K562 (cell line): ENCODE measurements at regions not wholly inside any gene's neighbourhood (a gene's known extent, or its start where the extent isn't known, plus 50 kb on each side); places are given as distances from the start of the nearest gene placed in this dataset.

ENCODE experiments used
- ATAC-seq: fragments of 200-7000 bp; cut with Tn5 transposase; 3 replicates; pipeline ENCODE4 v1.9.1; 2020; ENCODE audit warnings: moderate library complexity
- BruUV-seq: library from RNA; stranded (reverse); fragments of 400-500 nt; replicated peaks from 2 replicates; lab custom pipeline; 2021; lab: Mats Ljungman, UMichigan
- CTCF ChIA-PET: fragments of 300-600 bp; formaldehyde crosslinking; extraction: SDS; loops from one replicate; lab custom pipeline; 2021; ENCODE audit warnings: low intra/inter-chr PET ratio; lab: Yijun Ruan, JAX
- POLR2A ChIA-PET: fragments of 300-600, 350-650 bp; sonication (Branson Sonifier 250); formaldehyde crosslinking; extraction: SDS; loops from one replicate; lab custom pipeline; 2021; ENCODE audit warnings: antibody characterized with exemption, inconsistent platforms; lab: Yijun Ruan, JAX
- DNase-seq, 4 experiments: peaks; one replicate each; pipeline versions ENCODE4 v3.0.0 to v3.0.0-alpha.2; 2011 to 2018; ENCODE audit warnings: low spot score in 3 of 4, mixed read lengths in 3 of 4; ENCODE audit errors: extremely low read depth in 1 of 4
- FAIRE-seq: peaks from 2 replicates; lab custom pipeline; 2011; peaks lifted over from hg19 to GRCh38; lab: Jason Lieb, UNC
- H2AFZ ChIP-seq: 2 replicates; pipeline ENCODE4 v1.6.0; 2011; ENCODE audit warnings: low read depth, low read length, control low read depth, inconsistent platforms
- H3K27ac ChIP-seq: fragments of 200-600 bp; 3 replicates; pipeline ENCODE4 v1.8.0; 2011; ENCODE audit warnings: low read depth, mild to moderate bottlenecking, control low read depth, inconsistent platforms, low read length, moderate library complexity, mixed read lengths; ENCODE audit errors: extremely low read depth
- H3K27me3 ChIP-seq, 2 experiments: fragments of 300-600 bp in 1 of 2; 2 replicates in 1 of 2; 3 replicates in 1 of 2; pipeline versions ENCODE4 v1.6.0 to v1.8.0; 2011; ENCODE audit warnings: inconsistent platforms in 2 of 2, low read length in 2 of 2, mild to moderate bottlenecking in 1 of 2, mixed read lengths in 1 of 2, moderate library complexity in 1 of 2; ENCODE audit not compliant: control insufficient read depth in 2 of 2, insufficient read depth in 2 of 2
- H3K36me3 ChIP-seq: fragments of 300-600 bp; 3 replicates; pipeline ENCODE4 v1.8.0; 2011; ENCODE audit warnings: mild to moderate bottlenecking, low read length, inconsistent platforms; ENCODE audit not compliant: control insufficient read depth, insufficient read depth
- H3K4me1 ChIP-seq, 2 experiments: fragments of 200-600 bp in 1 of 2; replicated peaks in 1 of 2; 2 replicates in 1 of 2; 3 replicates in 1 of 2; pipeline versions ENCODE4 v1.5.1 to v1.8.0; 2011; ENCODE audit warnings: inconsistent platforms in 2 of 2, low read length in 2 of 2, mild to moderate bottlenecking in 1 of 2, mixed read lengths in 1 of 2, moderate library complexity in 1 of 2; ENCODE audit not compliant: control insufficient read depth in 2 of 2, insufficient read depth in 2 of 2
- H3K4me2 ChIP-seq: 2 replicates; pipeline ENCODE4 v1.6.1; 2011; ENCODE audit warnings: low read length, control low read depth, inconsistent platforms, mixed read lengths; ENCODE audit not compliant: insufficient read depth
- H3K4me3 ChIP-seq: fragments of 200-600 bp; sonication (generic), shearing (Covaris generic); 2 replicates; pipeline ENCODE4 v1.5.1; 2016; ENCODE audit warnings: control low read depth, inconsistent platforms
- H3K79me2 ChIP-seq: fragments of 200-600 bp; 3 replicates; pipeline ENCODE4 v1.8.0; 2011; ENCODE audit warnings: low read length, inconsistent platforms; ENCODE audit not compliant: control insufficient read depth, insufficient read depth
- H3K9ac ChIP-seq, 2 experiments: 2 replicates each; pipeline versions ENCODE4 v1.6.0 to v1.6.1; 2011; ENCODE audit warnings: low read depth in 2 of 2, low read length in 2 of 2, control low read depth in 1 of 2, inconsistent platforms in 1 of 2, mild to moderate bottlenecking in 1 of 2, mixed read lengths in 1 of 2; ENCODE audit not compliant: insufficient read depth in 1 of 2
- H3K9me1 ChIP-seq: one replicate; pipeline ENCODE4 v1.6.0; 2011; ENCODE audit warnings: inconsistent platforms, mild to moderate bottlenecking, low read length, moderate library complexity; ENCODE audit not compliant: control insufficient read depth, insufficient read depth
- H3K9me3 ChIP-seq: replicated peaks from 2 replicates; pipeline ENCODE4 v1.5.1; 2011; ENCODE audit warnings: low read depth, low read length, inconsistent platforms; ENCODE audit not compliant: control insufficient read depth, insufficient read depth
- H4K20me1 ChIP-seq: replicated peaks from 2 replicates; pipeline ENCODE4 v1.6.1; 2011; ENCODE audit warnings: low read length, inconsistent platforms, mixed read lengths; ENCODE audit not compliant: control insufficient read depth, insufficient read depth
- BRCA1 ChIP-seq, 2 experiments: fragments of 450-650 bp in 1 of 2; sonication (generic) in 1 of 2; formaldehyde crosslinking in 1 of 2; IDR thresholded peaks; 2 replicates each; pipeline versions ENCODE4 v1.5.0 to v1.6.1; 2017 to 2020; ENCODE audit warnings: mild to moderate bottlenecking in 1 of 2, missing genetic modification reagents in 1 of 2
- DNMT1 ChIP-seq: fragments of 450-650 bp; IDR thresholded peaks from 2 replicates; pipeline ENCODE4 v1.6.1; 2016; ENCODE audit warnings: antibody characterized with exemption, mild to moderate bottlenecking
- HMG20A ChIP-seq: fragments of 450-650 bp; formaldehyde crosslinking; conservative IDR thresholded peaks from 2 replicates; pipeline ENCODE4 v1.4.0; 2020; ENCODE audit warnings: mild to moderate bottlenecking, mixed read lengths
- MTA3 ChIP-seq: fragments of 450-650 bp; formaldehyde crosslinking; IDR thresholded peaks from 2 replicates; pipeline ENCODE4 v1.6.1; 2017; ENCODE audit warnings: mild to moderate bottlenecking, borderline replicate concordance
- NFXL1 ChIP-seq: fragments of 450-650 bp; formaldehyde crosslinking; IDR thresholded peaks from 2 replicates; pipeline ENCODE4 v1.4.0; 2021; ENCODE audit warnings: mild to moderate bottlenecking
- RHOXF2B ChIP-seq: fragments of 250-450 bp; sonication (Bioruptor Pico); conservative IDR thresholded peaks from 2 replicates; pipeline ENCODE4 v1.5.1; 2021
- TARDBP ChIP-seq: fragments of 450-650 bp; IDR thresholded peaks from 2 replicates; pipeline ENCODE4 v1.6.1; 2016
- ZBTB17 ChIP-seq: fragments of 450-650 bp; formaldehyde crosslinking; IDR thresholded peaks from 2 replicates; pipeline ENCODE4 v1.4.0; 2020; ENCODE audit warnings: mild to moderate bottlenecking
- ZNF133 ChIP-seq: fragments of 250-450 bp; sonication (Bioruptor Pico); IDR thresholded peaks from 2 replicates; pipeline ENCODE4 v1.4.0; 2020; ENCODE audit warnings: mild to moderate bottlenecking
- ZNF445 ChIP-seq: fragments of 250-450 bp; sonication (Bioruptor Pico); IDR thresholded peaks from 2 replicates; pipeline ENCODE4 v1.4.0; 2020; ENCODE audit warnings: low read depth, mild to moderate bottlenecking, moderate library complexity
- WGBS: fragments of 100-300 bp; shearing (Covaris generic); methylation state at CpG from one replicate; pipeline ENCODE4 v1.1.6; 2016; ENCODE audit warnings: low coverage, mixed read lengths; ENCODE audit not compliant: insufficient coverage; ENCODE audit errors: missing lambda C conversion rate; 5-methylcytosine and 5-hydroxymethylcytosine counted together
- in situ Hi-C: fragments of 300-500 bp; cut with MboI; formaldehyde crosslinking; loops from 4 replicates; pipeline ENCODE4 v1.15.0; 2018; ENCODE audit warnings: inconsistent platforms, mixed read lengths
- intact Hi-C: fragments of 100-400 bp; cut with micrococcal nuclease; formaldehyde crosslinking; loops from 2 replicates; pipeline ENCODE4 v1.14.2; 2022
- TF ChIP-seq, protein P1 (sequence below), 2 experiments: fragments of 450-650 bp in 1 of 2; sonication (generic) in 1 of 2; formaldehyde crosslinking; conservative IDR thresholded peaks; 2 replicates each; pipeline versions ENCODE4 v1.4.0 to v1.8.1; 2020 to 2022; ENCODE audit warnings: mild to moderate bottlenecking in 1 of 2, missing genetic modification reagents in 1 of 2
- TF ChIP-seq, protein P2 (sequence below): sonication (generic); formaldehyde crosslinking; IDR thresholded peaks from 2 replicates; pipeline ENCODE4 v1.8.0; 2022; ENCODE audit warnings: missing genetic modification reagents, mild to moderate bottlenecking, moderate library complexity, borderline replicate concordance

DNA sequence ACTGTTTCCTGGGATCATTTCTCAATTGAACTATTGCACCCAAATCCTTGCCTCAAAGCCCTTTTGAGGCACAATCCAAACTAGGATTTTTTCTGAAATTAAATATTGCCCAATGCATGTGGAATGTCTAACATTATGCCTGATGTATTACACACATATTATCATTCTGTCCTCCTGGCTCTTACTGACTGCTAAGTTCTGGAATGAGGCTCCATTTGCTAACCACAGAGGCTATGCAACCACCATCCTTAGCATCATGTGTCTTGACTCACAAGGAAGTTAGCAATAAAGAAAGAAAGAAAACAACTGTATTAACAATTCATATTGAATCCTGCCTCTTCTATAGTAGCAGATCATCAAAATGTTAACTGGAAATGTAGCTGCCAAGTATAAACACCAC is 1142.7 kb downstream of the CNTNAP5 start:
- Histone ChIP-seq H3K36me3 (no peaks in the 10 kb centered on the region), H4K20me1 (no peaks in the 10 kb centered on the region), H3K27ac (no peak overlapping the region), H3K4me1 (no peaks in the 10 kb centered on the region), H3K9ac (no peak overlapping the region), H3K9me1 (no peaks in the 10 kb centered on the region), H3K9me3 (no peaks in the 10 kb centered on the region), H3K4me2 (no peak overlapping the region), H2AFZ (no peak overlapping the region), H3K27me3 (no peaks in the 10 kb centered on the region), H3K4me3 (no peak overlapping the region), H3K79me2 (no peaks in the 10 kb centered on the region)
- ChIA-PET CTCF (no interaction called here), POLR2A (no interaction called here)
- intact Hi-C loops, result no loop called here
- DNase-seq (no peak), FAIRE-seq (no peak), ATAC-seq (no peak)
- TF ChIP-seq MTA3, result no peak
- no peak for TF ChIP-seq ZNF133
- no peak for TF ChIP-seq ZNF445 (CRISPR knock-in tag)
- in situ Hi-C loops, result no loop called here
- no TSS peak for BruUV-seq

DNA sequence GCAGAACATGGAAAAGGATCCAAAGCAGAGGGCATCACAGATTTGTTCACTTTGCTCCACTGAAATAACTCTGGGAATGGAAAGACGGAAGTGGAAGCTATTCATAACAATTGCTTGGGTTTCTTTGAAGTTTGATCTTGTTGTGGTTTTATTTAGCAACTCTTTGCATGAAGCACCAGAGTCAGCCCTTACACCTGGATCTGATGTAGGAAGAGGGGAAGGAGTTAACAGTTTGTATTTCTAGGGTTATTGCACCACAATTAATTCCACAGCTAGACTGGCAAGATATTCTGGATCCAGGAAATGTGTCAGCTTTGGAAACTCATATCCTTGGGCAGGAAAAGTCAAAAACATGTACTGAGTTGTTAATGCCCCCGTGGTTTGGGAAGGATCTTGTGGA is 1143.4 kb downstream of the CNTNAP5 start:
- Histone ChIP-seq H3K9ac (no peak overlapping the region), H3K27me3 (no peaks in the 10 kb centered on the region), H2AFZ (no peak overlapping the region), H4K20me1 (no peaks in the 10 kb centered on the region), H3K27ac (no peak overlapping the region), H3K36me3 (no peaks in the 10 kb centered on the region), H3K79me2 (no peaks in the 10 kb centered on the region), H3K9me1 (no peaks in the 10 kb centered on the region), H3K9me3 (no peaks in the 10 kb centered on the region), H3K4me3 (no peak overlapping the region), H3K4me2 (no peak overlapping the region), H3K4me1 (no peaks in the 10 kb centered on the region)
- in situ Hi-C loops (no loop called here), intact Hi-C loops (no loop called here)
- TF ChIP-seq, protein P1, sequence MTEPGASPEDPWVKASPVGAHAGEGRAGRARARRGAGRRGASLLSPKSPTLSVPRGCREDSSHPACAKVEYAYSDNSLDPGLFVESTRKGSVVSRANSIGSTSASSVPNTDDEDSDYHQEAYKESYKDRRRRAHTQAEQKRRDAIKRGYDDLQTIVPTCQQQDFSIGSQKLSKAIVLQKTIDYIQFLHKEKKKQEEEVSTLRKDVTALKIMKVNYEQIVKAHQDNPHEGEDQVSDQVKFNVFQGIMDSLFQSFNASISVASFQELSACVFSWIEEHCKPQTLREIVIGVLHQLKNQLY (CRISPR knock-in tag; conservative IDR thresholded peaks at IDR 0.05), result no peak
- TF ChIP-seq BRCA1 (IDR thresholded peaks at IDR 0.05) (no peak), BRCA1 (CRISPR knock-in tag; IDR thresholded peaks at IDR 0.05) (no peak), TARDBP (no peak), HMG20A (CRISPR knock-in tag) (no peak), RHOXF2B (CRISPR knock-in tag) (no peak), NFXL1 (CRISPR knock-in tag) (no peak), MTA3 (no peak), DNMT1 (no peak), ZBTB17 (no peak)
- TF ChIP-seq, protein P2, sequence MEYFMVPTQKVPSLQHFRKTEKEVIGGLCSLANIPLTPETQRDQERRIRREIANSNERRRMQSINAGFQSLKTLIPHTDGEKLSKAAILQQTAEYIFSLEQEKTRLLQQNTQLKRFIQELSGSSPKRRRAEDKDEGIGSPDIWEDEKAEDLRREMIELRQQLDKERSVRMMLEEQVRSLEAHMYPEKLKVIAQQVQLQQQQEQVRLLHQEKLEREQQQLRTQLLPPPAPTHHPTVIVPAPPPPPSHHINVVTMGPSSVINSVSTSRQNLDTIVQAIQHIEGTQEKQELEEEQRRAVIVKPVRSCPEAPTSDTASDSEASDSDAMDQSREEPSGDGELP (CRISPR knock-in tag), result no peak
- DNase-seq (no peak), FAIRE-seq (no peak), ATAC-seq (no peak)
- no TSS peak for BruUV-seq
- POLR2A ChIA-PET, result no interaction called here
- CTCF ChIA-PET, result no interaction called here
- 0% methylated on average over 2 of the region's 2 CpGs for WGBS
